ELF-1 (cell line): ENCODE measurements at regions not wholly inside any gene's neighbourhood (a gene's known extent, or its start where the extent isn't known, plus 50 kb on each side); places are given as distances from the start of the nearest gene placed in this dataset.
A peak's percentile ranks its signal among the peaks of the same experiment; 100 is the strongest.
"Not testable (repeated sequence)": the region's sequence is repeated elsewhere in the genome, so short reads cannot be mapped to it uniquely, and the experiment has no call there.

Experiments
- DNase-seq: peaks from one replicate; pipeline ENCODE4 v3.0.0-alpha.2; 2016; ENCODE audit warnings: low read depth, low spot score

DNA sequence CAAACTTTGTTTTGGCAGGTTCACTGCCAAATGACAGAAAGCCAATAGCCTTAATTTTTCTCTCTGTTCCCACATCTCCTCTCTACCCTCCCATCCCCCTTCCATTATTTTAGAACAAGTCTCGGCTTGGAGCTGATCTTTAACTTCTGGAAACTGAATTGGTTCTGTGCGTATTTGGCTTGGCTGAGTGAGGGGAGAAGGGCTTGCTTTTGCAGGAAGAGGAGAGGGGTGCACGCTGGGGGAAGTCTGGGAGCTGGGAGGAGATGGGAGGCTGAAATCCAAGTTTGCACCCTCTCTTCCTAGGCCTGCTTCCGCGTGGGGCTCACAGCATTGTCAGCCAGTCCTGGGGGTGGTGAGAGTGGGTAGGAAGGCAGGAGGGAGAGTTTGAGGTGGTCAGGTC lies 176.1 kb upstream of the SPRED2 start:
- DNase-seq: no peak

GRCh38 chr2:65607662-65608305 lies 175.4 kb upstream of the SPRED2 start:
- peak; percentile 44 for DNase-seq

DNA sequence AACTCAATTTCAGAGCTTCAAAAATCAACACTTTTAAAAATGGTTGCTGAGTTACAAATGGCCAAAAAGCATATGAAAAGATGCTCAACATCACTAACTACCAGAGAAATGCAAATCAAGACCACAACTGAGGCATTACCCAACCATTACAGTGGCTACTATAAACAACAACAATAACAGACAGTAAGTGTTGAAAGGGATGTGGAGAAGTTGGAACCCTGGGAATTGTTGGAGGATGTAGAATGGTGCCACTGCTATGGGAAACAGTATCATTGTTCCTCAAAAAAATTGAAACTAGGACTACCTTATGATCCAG lies 173.3 kb upstream of the SPRED2 start:
- DNase-seq: no peak

- DNase-seq: no peak
Measured at GRCh38 chr2:65605058-65605742, 172.8 kb upstream of the SPRED2 start.

GRCh38 chr2:65604246-65604645 lies 171.8 kb upstream of the SPRED2 start:
- no peak for DNase-seq

GRCh38 chr2:65602603-65603235 lies 170.3 kb upstream of the SPRED2 start:
- DNase-seq: no peak

- not testable (repeated sequence) for DNase-seq
Measured at GRCh38 chr2:65600871-65601270, 168.5 kb upstream of the SPRED2 start.

DNA sequence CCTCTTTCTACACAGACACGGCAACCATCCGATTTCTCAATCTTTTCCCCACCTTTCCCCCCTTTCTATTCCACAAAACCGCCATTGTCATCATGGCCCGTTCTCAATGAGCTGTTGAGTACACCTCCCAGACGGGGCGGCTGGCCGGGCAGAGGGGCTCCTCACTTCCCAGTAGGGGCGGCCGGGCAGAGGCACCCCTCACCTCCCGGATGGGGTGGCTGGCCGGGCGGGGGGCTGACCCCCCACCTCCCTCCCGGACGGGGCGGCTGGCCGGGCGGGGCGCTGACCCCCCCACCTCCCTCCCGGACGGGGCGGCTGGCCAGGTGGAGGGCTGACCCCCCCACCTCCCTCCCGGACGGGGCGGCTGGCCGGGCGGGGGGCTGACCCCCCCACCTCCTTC lies 168.0 kb upstream of the SPRED2 start:
- not testable (repeated sequence) for DNase-seq

DNA sequence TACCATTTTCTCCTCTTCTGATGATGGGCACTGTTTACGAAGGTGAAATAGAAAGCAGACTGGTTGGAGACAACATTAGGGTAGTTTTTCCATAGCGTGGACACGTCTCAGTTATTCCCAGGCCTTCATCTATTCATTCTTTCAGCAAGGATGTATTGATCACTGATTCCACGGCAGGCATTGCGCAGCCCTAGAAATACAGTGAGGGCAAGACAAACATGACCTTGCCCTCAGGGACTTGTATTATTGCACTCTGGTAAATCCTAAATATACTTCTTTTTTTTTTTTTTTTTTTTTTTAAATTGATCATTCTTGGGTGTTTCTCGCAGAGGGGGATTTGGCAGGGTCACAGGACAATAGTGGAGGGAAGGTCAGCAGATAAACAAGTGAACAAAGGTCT lies 167.3 kb upstream of the SPRED2 start:
- no peak for DNase-seq

GRCh38 chr2:65598996-65599395 lies 166.6 kb upstream of the SPRED2 start:
- DNase-seq: no peak

DNA sequence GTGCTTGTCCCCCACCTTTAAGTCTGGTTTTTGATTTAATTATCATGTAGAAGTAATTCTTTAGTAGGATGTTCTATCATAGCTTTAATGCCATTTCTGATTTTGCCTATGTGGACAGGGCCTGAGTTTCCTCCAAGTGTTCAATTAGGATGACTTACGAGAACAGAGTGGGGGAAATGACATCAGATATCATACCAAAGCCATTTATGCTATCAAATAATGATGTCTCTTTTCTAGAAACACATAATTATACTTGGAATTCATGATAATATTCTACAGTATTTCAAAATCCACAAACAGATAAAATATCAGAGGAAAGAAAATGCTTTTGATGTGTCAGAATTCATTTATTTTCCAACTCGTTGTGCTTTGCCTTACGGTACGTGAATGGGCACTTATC lies 165.9 kb upstream of the SPRED2 start:
- DNase-seq: no peak

- DNase-seq: no peak
Measured at GRCh38 chr2:65595630-65596029, 163.2 kb upstream of the SPRED2 start.

- DNase-seq: no peak
Measured at GRCh38 chr2:65594150-65594549, 161.8 kb upstream of the SPRED2 start.

- DNase-seq: no peak
Measured at GRCh38 chr2:65589667-65590066, 157.3 kb upstream of the SPRED2 start.

GRCh38 chr2:65587779-65588178 lies 155.4 kb upstream of the SPRED2 start:
- DNase-seq: no peak

GRCh38 chr2:65586516-65586915 lies 154.1 kb upstream of the SPRED2 start:
- DNase-seq: no peak

GRCh38 chr2:65583061-65583460 lies 150.7 kb upstream of the SPRED2 start:
- DNase-seq: no peak

DNA sequence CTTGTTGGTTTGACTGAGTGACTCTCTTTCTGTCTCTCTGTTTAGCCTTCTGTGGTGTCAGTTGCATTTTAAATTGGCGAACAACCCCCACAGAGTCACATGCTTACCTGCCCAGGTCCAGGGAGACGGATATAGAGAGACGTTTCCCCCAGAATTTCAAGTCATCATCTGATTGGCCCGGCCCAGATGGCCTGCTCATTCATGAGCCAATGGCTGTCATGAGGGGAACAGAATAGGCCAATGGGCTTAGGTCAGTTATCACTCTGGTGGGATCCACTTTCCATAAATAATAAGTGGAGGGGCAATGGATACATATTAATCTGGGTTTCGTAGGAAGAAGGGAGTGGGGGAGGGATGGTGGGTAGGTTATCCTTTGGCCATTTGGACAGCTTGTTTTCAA lies 150.0 kb upstream of the SPRED2 start:
- DNase-seq: no peak

GRCh38 chr2:65580824-65581223 lies 148.4 kb upstream of the SPRED2 start:
- DNase-seq: no peak

GRCh38 chr2:65579506-65580235 lies 147.3 kb upstream of the SPRED2 start:
- peak; percentile 91 for DNase-seq

DNA sequence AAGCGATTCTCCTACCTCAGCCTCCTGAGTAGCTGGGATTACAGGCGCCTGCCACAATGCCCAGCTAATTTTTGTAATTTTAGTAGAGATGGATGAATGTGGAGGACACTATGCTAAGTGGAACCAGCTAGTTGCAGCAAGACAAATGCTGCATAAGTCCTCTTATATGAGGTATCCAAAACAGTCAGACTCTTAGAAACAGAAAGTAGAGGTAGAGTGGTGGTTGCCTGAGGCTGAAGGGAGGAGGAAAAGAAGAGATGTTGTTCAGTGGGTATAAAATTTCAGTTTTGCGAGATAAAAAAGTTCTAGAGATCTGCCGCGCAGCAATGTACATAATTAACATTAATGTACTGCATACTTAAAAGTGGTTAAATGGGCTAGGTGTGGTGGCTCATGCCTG lies 145.3 kb upstream of the SPRED2 start:
- DNase-seq: no peak

GRCh38 chr2:65576861-65577601 lies 144.6 kb upstream of the SPRED2 start:
- peak; percentile 44 for DNase-seq
